Kidney glomerular epithelial cell (primary cell): ENCODE measurements at regions not wholly inside any gene's neighbourhood (a gene's known extent, or its start where the extent isn't known, plus 50 kb on each side); places are given as distances from the start of the nearest gene placed in this dataset.
A peak's percentile ranks its signal among the peaks of the same experiment; 100 is the strongest.

Experiments used
- DNase-seq: peaks from one replicate; lab custom pipeline; 2025; lab: John Stamatoyannopoulos, UW

DNA sequence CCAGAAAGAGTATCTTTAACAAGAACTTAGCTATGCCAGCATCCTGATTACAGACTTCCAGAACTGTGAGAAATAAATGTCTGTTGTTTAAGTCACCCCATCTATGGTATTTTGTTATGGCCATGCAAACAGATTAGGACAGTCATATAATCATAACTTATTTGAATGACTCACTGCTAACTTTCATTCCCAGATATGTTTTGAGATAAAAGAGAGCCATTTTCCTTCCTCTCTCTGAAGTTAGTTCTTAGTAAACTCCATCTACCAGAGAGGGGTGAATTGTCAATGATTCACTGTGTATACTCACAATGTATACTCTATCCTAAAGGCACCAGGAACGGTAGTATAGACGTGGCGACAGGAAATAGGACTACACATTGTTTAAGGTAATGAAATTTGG is 179.4 kb upstream of the DPH6 start:
- DNase-seq: no peak

DNA sequence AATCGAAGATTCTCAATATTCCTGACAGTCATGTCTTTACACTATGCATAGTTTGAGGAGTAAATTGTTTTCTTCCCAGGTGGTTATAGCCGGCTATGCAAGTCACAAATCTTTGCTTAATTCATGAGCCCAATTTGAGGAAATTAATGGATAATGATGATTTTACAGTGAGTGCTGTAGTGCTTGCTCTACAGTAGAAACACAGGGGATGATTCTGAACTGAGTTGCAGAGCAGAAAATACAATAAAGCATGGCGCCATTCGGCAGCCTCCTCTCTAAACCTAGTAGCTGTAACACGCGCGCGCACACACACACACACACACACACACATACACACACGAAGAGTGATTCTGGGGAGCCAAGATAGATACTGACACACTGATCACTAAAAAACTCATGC is 181.7 kb upstream of the DPH6 start:
- no peak for DNase-seq

DNA sequence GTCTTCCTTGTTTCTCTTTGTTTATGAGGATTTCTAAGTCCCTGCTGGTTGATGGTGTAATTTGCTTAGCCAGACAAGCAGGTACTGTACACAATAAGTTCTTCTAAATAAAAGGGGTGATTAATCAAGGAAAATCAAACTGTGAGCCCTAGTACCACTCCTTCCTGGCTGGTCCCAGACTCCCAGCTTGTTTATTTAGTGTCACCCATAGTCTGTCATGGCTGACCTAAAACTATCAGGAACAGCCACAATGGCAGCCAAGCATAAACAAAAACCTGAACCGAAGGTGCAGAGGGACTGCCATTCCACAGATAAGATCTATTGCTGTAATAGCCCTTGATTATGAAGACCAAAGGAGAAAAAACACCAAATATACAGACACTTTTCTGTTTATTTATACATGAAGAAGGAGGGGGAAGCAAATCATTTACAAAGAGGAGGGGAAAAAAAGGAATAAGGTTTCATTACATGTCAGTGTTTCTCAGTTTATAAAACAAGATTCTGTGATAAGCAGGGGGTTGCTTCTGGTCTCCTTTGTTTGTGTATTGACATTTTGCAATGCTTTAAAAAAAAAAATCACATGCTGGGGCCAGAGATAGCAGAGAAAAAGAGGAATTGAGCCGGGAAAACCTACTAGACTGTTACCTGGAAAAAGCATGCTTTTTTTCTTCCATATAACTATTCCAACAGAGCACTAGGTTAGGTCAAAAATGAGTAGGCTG is 182.4 kb upstream of the DPH6 start:
- peak; percentile 23 for DNase-seq

DNA sequence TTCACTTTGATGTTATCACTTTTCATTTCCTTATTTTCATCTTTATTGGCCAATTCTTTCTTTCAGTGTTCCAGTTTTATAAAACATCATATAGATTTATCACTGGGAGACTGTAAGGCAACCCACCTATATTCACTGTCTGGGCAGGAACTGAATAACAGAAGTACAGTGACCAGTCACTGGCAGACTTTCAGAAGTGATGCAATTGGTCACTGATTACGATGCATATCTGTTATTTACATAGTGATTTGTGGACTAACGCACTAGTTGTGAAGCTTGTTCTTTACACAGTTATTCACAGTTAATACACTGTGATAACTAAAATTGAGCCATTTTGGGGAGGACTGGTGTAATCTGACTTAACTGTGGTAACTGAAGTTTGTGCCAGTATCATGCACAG is 190.2 kb upstream of the DPH6 start:
- no peak for DNase-seq

DNA sequence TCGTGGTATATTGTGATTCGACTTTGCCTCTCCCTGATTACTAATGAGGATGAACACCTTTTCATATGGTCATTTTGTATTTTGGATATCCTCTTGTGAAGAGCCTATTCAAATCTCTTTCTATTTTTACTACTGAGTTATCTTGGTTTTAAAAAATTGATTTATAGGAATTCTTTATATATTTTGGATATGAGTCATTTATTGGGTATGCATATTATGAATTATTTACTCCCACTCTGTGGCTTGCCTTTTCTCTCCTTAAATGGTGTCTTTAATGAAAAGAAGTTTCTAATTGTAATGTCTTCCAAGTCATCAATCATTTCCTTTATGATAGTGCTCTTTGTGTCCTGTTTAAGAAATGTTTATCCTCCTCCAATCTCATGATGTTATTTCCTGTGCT is 191.5 kb upstream of the DPH6 start:
- no peak for DNase-seq

DNA sequence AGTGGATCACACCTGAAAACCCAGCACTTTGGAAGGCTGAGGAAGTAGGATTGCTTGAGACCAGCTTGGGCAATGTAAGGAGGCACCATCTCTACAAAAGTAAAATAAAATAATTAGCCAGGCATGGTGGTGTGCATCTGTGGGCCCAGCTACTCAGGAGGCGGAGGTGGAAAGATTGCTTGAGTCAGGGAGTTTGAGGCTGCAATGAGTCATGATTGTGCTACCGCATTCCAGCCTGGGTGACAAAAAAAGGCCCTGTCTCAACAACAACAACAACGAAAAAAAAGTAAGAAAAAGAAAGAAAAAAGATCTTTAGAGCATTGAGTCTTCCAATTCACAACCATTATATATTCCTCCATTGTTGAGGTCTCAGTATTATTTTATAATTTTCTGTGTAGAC is 192.4 kb upstream of the DPH6 start:
- DNase-seq: no peak

DNA sequence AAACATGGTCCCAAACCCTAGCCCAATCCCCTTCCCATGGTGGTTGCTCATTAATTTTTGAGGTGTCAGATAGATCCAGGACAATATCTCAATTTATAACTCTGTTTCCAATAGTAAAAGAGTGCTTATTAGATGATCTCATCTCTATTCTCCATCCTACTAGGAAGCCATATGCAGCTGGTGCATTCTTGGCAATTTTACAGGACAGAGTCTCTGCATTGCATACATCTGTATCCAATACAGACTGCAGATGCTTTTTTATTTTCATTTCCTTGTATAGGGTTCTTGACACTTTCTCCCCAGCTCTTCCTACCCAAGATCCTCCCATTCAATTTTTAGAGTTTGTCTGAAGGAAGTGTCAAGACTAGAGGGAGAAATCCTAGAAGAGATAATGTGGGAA is 194.8 kb upstream of the DPH6 start:
- DNase-seq: no peak

DNA sequence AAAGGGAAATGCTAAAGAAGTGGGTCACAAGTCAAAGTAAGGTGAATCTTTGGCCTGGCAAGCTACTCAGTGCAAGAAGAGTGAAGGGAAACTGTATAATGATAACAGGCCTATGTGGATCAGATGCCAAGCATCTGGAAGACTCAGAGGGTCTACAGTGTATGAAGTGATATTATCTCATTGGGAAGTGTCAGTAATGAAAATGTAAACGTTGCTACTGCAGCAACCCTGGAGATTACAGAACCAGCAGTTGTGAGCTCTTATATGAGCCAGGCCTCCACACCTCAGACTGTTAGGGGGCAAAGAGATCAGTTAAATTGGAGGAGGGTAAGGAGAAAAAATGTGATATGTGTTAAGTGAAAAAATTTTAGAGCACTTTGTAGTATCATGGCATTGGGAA is 195.4 kb upstream of the DPH6 start:
- no peak for DNase-seq

DNA sequence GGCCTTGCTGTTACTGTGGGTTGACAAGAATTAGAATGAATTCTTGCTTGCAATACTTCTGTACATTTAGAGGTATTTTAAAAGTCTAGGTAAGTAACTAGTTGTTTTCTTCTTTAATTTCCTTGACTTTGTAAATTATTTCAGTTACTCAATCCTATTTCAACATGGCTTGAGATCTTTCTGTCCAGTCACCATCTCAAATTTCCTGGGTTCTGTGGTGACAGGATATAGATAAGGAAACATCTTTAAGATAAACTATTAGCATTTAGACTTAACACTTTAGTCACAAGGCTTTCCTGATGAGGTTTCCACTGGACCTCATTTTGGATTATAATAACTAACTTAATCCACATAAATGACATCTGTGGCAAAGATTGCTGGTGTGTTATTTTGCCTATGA is 195.9 kb upstream of the DPH6 start:
- no peak for DNase-seq

DNA sequence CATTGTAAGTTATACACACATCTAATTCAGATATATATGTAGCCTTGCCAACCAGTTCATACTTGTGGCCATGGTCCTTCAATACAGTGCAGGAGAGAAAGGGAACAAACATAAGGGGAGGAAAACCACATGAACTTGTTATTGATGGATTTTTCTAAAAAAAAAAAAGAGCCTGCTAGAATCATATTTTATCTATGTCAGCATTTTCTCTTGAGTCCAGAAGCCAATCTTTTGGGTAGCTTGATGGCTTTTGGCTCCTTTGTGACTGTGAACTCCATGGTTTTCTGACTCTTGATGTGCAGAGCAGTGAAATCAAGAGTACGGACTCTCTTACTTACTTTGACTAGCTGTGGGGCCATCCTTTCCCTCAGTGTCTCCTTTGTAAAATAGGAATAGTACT is 197.4 kb upstream of the DPH6 start:
- DNase-seq: no peak

DNA sequence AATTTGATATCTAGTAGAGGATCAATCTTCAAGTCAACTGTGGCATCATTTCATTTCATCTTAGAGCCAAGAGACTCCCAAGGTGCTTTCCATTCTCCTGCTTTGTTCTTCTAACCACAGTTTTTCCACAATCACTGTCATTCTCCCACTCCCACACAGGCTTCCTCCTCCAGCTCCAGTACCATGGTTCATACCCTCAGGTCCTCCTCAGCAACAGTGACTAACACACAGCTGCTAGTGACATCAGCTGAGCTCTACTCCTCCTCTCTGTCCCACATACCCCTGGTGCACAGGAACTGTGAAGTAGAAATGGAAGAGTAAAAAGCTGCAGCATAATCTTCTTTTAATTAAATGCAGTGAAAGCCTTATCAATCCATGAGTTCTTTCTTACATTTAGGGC is 200.2 kb upstream of the DPH6 start:
- DNase-seq: peak; percentile 71

DNA sequence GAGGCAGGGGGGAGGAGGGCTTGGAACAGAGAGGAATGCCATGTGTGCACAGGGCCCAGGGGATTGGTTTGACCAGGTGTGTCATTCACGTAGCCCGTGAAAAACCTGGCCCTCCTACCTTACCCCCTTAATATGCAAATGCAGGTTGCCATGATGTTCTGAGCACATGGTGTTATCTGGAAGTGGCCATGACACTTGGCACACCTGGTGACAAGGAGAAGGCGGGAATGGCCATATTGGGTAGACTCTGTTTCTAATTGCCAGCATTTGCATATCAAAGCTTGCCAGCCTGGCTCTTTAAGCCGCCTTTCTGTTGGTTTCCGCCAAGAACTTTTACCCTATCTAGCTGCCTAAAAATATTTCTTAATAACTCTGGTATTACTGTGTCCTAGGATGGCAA is 202.1 kb upstream of the DPH6 start:
- DNase-seq: no peak

DNA sequence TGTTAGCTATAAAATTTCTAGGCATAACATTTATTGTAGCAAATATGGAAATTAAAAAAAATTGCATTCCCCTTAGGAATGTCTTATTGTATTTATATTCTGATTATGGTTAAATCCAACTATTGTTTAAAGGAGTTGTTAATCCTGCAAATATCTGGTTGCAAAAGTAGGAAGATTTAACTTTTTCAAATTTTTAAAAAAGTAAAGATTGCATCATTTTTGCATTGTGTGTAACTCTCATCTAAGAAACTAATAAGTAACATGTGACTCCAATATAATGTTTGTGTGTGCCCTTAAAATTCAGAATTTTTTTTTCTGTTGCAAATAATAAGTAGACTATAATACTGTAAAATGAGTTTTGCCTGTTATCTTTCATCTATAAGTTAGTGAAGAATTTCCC is 204.1 kb upstream of the DPH6 start:
- no peak for DNase-seq

DNA sequence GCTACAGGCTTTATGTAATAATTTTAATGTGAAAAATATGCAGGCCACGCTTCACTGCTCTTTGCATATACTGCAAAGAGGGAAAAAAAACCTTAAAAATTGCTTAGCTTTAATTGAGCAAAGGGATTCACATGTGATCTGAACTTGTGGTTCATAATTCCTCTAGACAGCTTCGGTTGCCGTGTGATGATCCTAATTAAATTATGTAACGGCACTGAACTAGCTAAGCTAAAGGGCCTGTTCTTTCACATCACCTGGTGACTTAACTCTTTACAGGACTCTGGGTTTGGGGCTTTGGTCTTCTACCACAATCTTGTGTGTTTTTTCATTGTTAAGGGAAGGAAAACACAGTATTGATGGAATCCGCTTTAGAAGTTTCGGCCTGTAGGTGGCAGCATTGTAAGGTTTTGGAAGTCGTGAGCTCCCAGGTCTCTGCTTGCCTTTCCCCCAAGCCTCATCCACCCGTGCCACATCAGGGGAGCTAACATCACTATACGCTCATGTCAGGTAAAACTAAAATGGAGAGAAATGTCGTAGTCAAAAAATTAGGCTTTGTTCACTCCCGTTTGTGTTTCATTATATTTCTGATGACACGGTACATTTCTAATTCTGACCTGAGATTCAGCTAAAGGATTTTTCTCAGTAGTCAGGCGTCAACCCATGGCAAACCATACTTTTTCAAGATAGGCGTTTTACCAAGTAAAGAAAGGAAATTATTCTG is 205.6 kb upstream of the DPH6 start:
- peak; percentile 84 for DNase-seq

DNA sequence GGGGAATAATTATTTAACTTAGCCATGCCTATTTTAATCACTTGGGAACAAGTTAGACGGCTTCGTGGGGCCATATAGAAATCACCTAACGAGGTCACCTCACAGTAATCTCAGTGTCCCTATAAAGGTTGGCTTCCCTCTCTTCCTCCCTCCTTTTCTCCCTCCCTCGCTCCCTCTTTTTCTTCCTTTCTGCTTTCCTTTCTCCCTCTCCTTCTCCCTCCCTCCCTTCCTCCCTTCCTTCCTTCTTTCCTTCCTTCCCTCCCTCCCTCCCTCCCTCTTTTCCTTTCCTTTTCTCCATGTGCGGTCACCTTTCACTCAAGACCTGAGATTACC is 206.1 kb upstream of the DPH6 start:
- DNase-seq: no peak

DNA sequence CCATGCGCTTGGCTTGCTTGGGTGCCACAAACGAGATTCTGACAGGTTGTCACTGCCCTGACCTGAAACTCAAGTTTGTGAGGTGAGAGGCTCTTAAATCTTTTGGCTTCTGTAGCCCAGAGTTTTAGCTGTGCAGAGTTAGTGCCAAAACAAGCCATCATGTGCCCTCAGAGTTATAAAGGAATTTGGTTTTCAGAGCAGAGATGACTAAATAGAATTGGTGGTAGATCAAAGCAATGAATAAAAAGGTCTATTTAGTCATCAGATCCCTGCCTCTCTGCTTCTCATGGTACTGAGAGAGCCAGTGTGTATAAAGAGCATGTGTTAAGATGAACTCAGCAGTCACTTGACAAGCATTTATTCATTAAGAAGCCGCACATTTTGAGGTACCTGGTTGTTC is 207.5 kb upstream of the DPH6 start:
- peak; percentile 32 for DNase-seq

DNA sequence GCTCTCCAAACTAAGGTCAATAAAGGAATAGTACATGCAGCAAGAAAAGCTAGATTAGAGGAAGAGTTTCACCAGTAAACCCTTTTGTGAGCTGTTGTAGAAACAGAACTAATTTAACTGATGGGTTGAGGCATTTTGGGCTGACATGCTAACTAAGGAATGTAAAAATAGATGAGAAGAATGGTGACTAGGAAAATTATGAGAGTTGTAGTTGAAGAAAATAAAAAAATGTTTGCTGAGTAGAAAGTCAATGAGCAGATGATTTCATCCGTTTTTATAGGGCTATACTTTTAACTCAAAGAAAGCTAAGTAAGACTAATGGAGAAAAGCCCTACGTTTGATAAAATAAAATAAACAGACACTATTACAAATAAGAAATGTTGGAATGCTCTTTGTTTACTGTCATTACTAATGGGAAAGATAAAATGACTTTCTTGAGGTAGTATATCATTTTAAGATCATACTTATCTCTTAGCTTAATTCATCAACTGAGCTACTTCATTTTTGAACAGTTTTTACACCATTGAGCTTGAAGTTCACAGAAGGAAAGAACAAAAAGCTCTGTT is 209.4 kb upstream of the DPH6 start:
- no peak for DNase-seq

DNA sequence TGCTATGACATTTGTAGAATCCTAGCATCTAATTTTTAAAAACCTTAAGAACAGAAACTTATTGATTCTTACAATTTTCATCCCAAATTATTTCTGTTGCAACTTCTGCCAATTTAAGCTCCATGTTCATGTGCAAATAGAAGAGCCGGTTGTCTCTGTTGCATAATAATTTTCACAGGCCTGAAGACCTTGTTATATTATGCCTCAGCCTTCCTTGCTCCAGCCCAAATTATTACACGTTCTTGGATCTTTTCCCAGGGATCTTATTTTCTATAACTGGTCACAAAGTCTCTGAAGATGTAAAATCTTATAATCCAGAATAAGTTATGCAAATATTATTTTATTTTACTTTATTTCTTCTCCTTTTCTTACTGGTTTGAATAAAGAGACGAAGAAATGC is 210.7 kb upstream of the DPH6 start:
- DNase-seq: no peak

DNA sequence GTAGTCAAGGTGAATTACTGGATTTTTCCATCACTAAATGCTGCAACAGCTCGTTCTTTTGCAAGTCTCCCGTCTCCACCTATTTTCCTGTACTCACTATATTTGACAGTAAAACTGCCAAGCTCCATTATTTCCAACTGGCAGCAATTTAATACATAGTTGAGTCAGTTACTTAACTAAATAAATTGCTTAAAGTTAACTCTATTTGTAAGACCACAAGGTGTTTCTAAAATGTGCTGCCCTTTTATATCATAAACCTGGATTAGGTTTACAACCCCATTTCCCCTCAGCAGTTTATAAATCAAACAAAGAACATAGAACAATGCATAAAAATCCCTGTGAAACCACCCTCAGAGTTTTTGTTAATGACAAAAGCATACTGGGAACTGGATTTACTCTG is 211.4 kb upstream of the DPH6 start:
- DNase-seq: no peak

DNA sequence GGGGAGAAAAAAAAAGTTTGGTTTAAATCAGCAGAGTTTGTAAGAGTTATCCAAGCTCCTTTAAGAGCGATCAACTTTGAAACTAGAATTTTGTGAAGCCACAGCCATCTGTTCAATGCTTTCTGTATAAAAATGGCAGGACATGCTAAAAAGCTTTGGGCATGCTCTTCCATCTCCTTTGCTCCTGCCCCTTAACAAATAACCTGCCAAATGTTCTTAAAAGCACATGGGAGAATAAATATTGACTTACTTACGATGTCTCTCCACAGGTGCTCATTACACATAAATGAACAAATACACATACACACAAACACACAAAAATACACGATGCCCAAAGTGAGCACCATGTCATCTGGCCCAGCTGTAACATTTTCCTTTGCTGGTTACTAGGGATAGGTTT is 211.8 kb upstream of the DPH6 start:
- no peak for DNase-seq

DNA sequence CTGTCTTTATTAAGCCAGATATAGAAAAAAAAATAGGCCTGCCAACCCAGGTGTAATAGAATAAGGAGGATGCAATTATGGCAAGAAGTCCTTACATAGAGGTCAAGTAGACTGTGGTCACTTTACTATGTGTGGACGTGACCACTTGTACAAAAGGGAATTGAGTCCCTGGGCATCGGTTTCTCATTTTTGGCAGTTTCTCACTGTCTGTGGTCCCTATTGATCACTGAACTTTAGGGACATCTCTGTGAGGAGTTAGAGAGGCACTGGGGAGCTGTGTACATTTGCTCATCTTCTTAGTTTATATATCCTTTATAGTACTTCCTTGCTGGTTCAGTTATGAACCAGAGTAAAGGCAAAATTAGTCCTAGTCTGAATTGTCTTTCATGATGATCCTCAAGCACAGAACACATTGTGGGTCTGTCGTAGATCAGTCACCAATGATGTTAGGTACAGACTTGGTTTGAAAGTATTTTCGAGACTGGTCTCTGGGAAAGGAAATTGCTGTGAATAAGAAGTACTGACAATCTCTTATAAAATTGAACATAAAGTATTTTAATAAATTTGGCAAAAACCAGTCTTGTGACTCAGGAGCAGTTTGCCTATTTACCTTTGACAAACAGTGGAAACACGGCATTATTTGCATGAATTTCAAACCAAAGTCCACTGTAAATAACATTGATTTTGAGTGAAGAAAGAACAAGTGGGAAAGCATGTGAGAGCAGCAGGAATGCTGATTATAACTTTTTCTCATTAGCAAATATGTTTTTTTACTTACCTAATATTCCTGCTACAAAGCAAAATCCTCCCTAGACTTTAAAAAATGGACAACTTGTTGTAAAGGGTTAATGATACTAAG is 218.9 kb upstream of the DPH6 start:
- no peak for DNase-seq

DNA sequence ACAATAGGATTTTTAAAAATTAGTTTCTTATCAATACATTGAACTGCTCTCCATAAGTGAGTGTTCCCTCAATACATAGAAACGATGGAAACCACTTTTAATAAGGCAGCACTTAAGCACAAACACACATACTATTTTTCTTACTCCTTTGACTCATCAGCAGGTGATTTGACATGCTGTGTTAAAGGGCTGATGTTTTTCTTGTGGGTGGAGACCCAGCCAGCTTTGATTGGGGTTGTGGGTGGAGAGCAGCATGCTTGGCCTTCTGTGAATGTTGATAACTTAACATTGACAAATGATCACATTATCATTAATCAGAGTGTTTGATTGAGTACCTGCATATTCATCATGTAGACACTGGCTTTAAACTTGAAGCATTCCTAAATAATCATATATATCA is 223.0 kb upstream of the DPH6 start:
- no peak for DNase-seq

DNA sequence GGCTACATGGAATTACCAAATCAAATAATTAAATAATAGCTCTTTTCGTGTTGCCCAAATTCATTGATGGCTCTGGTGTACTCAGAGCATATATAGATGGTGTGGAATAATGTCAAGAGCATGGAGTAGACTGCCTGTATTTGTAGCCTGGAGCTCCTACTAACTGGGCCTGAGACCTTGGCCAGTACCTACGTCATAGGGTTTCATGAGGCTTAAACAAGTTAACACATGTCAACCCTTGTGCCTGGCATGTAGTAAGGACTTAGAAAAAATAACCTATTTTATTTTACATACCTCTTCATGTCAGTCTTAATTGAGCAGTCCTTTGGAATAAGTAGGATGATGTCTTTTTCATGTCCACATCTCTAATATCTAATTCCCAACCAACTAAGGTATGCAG is 223.7 kb upstream of the DPH6 start:
- no peak for DNase-seq
